Bronchial epithelial cell (primary cell): ENCODE measurements at regions not wholly inside any gene's neighbourhood (a gene's known extent, or its start where the extent isn't known, plus 50 kb on each side); places are given as distances from the start of the nearest gene placed in this dataset.

Experiments used
- DNase-seq: peaks from one replicate; pipeline ENCODE4 v3.0.0-alpha.2; 2010; ENCODE audit warnings: low read depth
- FAIRE-seq: peaks from 2 replicates; lab custom pipeline; 2011; peaks lifted over from hg19 to GRCh38; lab: Jason Lieb, UNC
- H3K27me3 ChIP-seq: 2 replicates; pipeline ENCODE4 v1.5.1; 2011; ENCODE audit warnings: low read length; ENCODE audit not compliant: control insufficient read depth, insufficient read depth
- H3K36me3 ChIP-seq: 2 replicates; pipeline ENCODE4 v1.5.1; 2011; ENCODE audit warnings: low read length; ENCODE audit not compliant: control insufficient read depth, insufficient read depth
- H3K4me3 ChIP-seq: 2 replicates; pipeline ENCODE4 v1.5.1; 2011; ENCODE audit warnings: mild to moderate bottlenecking, low read depth, low read length, control low read depth
- CTCF ChIP-seq: IDR thresholded peaks from 2 replicates; pipeline ENCODE4 v1.5.1; 2011; ENCODE audit warnings: mild to moderate bottlenecking, moderate library complexity, low read length, control low read depth, inconsistent platforms; ENCODE audit not compliant: insufficient read depth, severe bottlenecking

- no peak for FAIRE-seq
- no peak for TF ChIP-seq CTCF
- Histone ChIP-seq H3K36me3 (no peaks in the 10 kb centered on the region), H3K27me3 (peaks cover 2% of the 10 kb centered on the region), H3K4me3 (no peak overlapping the region)
- no peak for DNase-seq
These were observed 417.7 kb upstream of the RBMS3 start for GRCh38 chr3:28863186-28863585.

- Histone ChIP-seq H3K36me3 (no peaks in the 10 kb centered on the region), H3K27me3 (peaks cover 2% of the 10 kb centered on the region), H3K4me3 (no peak overlapping the region)
- TF ChIP-seq CTCF = no peak
- DNase-seq (no peak), FAIRE-seq (no peak)
These were observed 413.0 kb upstream of the RBMS3 start for GRCh38 chr3:28867836-28868235.

- peaks cover 2% of the 10 kb centered on the region for H3K27me3 ChIP-seq
- FAIRE-seq (no peak), DNase-seq (no peak)
- no peak for TF ChIP-seq CTCF
- no peak overlapping the region for H3K4me3 ChIP-seq
- H3K36me3 ChIP-seq = no peaks in the 10 kb centered on the region
These were observed 412.0 kb upstream of the RBMS3 start for GRCh38 chr3:28868897-28869296.

GRCh38 chr3:28877912-28878311, 403.0 kb upstream of the RBMS3 start:
- DNase-seq = no peak
- no peak for FAIRE-seq
- Histone ChIP-seq H3K4me3 (no peak overlapping the region), H3K36me3 (no peaks in the 10 kb centered on the region), H3K27me3 (no peaks in the 10 kb centered on the region)
- TF ChIP-seq CTCF = no peak

GRCh38 chr3:28890373-28890772, 390.5 kb upstream of the RBMS3 start:
- DNase-seq (no peak), FAIRE-seq (no peak)
- H3K4me3 ChIP-seq = no peak overlapping the region
- TF ChIP-seq CTCF = no peak
- no peaks in the 10 kb centered on the region for H3K27me3 ChIP-seq
- no peaks in the 10 kb centered on the region for H3K36me3 ChIP-seq

- Histone ChIP-seq H3K27me3 (no peaks in the 10 kb centered on the region), H3K4me3 (no peak overlapping the region), H3K36me3 (no peaks in the 10 kb centered on the region)
- DNase-seq (no peak), FAIRE-seq (no peak)
- no peak for TF ChIP-seq CTCF
These were observed 389.4 kb upstream of the RBMS3 start for GRCh38 chr3:28891485-28891884.
